CD4-positive, CD25-positive, alpha-beta regulatory T cell (primary cell): ENCODE measurements at regions not wholly inside any gene's neighbourhood (a gene's known extent, or its start where the extent isn't known, plus 50 kb on each side); places are given as distances from the start of the nearest gene placed in this dataset.

Source experiments
- ATAC-seq, 2 donors: fragments of 150-1000 bp; cut with Tn5 transposase; one replicate each; pipeline ENCODE4 v1.10.0; 2021; ENCODE audit warnings: low read depth in 2 of 2, moderate number of reproducible peaks in 2 of 2, moderate library complexity in 1 of 2
- DNase-seq, 3 donors: peaks; one replicate each; pipeline versions ENCODE4 v3.0.0 to v3.0.0-alpha.2; 2012 to 2022; ENCODE audit warnings: mixed read lengths in 1 of 3
- H3K27ac ChIP-seq: one replicate; pipeline ENCODE4 v1.7.0; 2013; ENCODE audit warnings: mild to moderate bottlenecking, low read length; ENCODE audit not compliant: insufficient read depth, poor library complexity, severe bottlenecking
- H3K27me3 ChIP-seq: one replicate; pipeline ENCODE4 v1.7.0; 2013; ENCODE audit warnings: low read length; ENCODE audit not compliant: control insufficient read depth, insufficient read depth
- H3K36me3 ChIP-seq: one replicate; pipeline ENCODE4 v1.7.0; 2013; ENCODE audit warnings: mild to moderate bottlenecking, low read length, moderate library complexity; ENCODE audit not compliant: control insufficient read depth, insufficient read depth
- H3K4me1 ChIP-seq: 2 replicates; pipeline ENCODE4 v1.7.0; 2013; ENCODE audit warnings: mild to moderate bottlenecking, low read length; ENCODE audit not compliant: insufficient read depth, control insufficient read depth, poor library complexity, severe bottlenecking
- H3K4me3 ChIP-seq: one replicate; pipeline ENCODE4 v1.7.0; 2013; ENCODE audit warnings: low read depth, mild to moderate bottlenecking, low read length, moderate library complexity
- H3K9me3 ChIP-seq, 2 experiments: 1 replicate in 1 of 2; 2 replicates in 1 of 2; pipeline ENCODE4 v1.7.0; 2013; ENCODE audit warnings: low read length in 2 of 2, mild to moderate bottlenecking in 1 of 2, moderate library complexity in 1 of 2; ENCODE audit not compliant: control insufficient read depth in 2 of 2
- H3K27ac Mint-ChIP-seq, 3 donors: one replicate each; pipeline ENCODE4 v1.8.0; 2020 to 2022; ENCODE audit warnings: mild to moderate bottlenecking in 3 of 3, mixed read lengths in 3 of 3, moderate library complexity in 2 of 3
- H3K27me3 Mint-ChIP-seq: one replicate; pipeline ENCODE4 v1.8.0; 2022; ENCODE audit warnings: mild to moderate bottlenecking, mixed read lengths
- H3K36me3 Mint-ChIP-seq: one replicate; pipeline ENCODE4 v1.8.0; 2020; ENCODE audit warnings: mixed read lengths
- H3K4me1 Mint-ChIP-seq, 4 donors: one replicate each; pipeline ENCODE4 v1.8.0; 2020 to 2022; ENCODE audit warnings: mixed read lengths in 4 of 4, mild to moderate bottlenecking in 1 of 4
- H3K4me3 Mint-ChIP-seq, 4 donors: one replicate each; pipeline ENCODE4 v1.8.0; 2020 to 2022; ENCODE audit warnings: mild to moderate bottlenecking in 4 of 4, mixed read lengths in 4 of 4, moderate library complexity in 3 of 4
- H3K9me3 Mint-ChIP-seq, 7 donors: one replicate each; pipeline ENCODE4 v1.8.0; 2020 to 2022; ENCODE audit warnings: mixed read lengths in 7 of 7, mild to moderate bottlenecking in 3 of 7, moderate library complexity in 2 of 7

GRCh38 chr5:39783756-39784421 is 359.1 kb upstream of the DAB2 start:
- H3K4me1 Mint-ChIP-seq: no peaks in the 10 kb centered on the region
- Histone ChIP-seq H3K4me1 (no peaks in the 10 kb centered on the region), H3K27ac (no peak overlapping the region), H3K36me3 (no peaks in the 10 kb centered on the region), H3K27me3 (no peaks in the 10 kb centered on the region), H3K4me3 (no peak overlapping the region), H3K9me3 (no peaks in the 10 kb centered on the region)
- ATAC-seq (no peak), DNase-seq (no peak)
- no peak overlapping the region for H3K4me3 Mint-ChIP-seq
- H3K27me3 Mint-ChIP-seq: peaks cover 9% of the 10 kb centered on the region
- no peak overlapping the region for H3K27ac Mint-ChIP-seq
- peaks cover 0 to 9% (median 4%) of the 10 kb centered on the region in 7 donors for H3K9me3 Mint-ChIP-seq
- H3K36me3 Mint-ChIP-seq: no peaks in the 10 kb centered on the region

- DNase-seq: no peak
- no peaks in the 10 kb centered on the region for H3K9me3 ChIP-seq
- Mint-ChIP-seq H3K4me1 (no peaks in the 10 kb centered on the region), H3K27ac (no peak overlapping the region), H3K4me3 (no peak overlapping the region), H3K9me3 (peaks cover 0 to 4% (median 0%) of the 10 kb centered on the region in 7 donors), H3K36me3 (no peaks in the 10 kb centered on the region), H3K27me3 (peaks cover 5% of the 10 kb centered on the region)
- no peak for ATAC-seq
- H3K27ac ChIP-seq: no peak overlapping the region
- no peak overlapping the region for H3K4me3 ChIP-seq
- H3K4me1 ChIP-seq: no peaks in the 10 kb centered on the region
- H3K27me3 ChIP-seq: no peaks in the 10 kb centered on the region
- no peaks in the 10 kb centered on the region for H3K36me3 ChIP-seq
Measured at GRCh38 chr5:39780347-39780746, 355.6 kb upstream of the DAB2 start.

GRCh38 chr5:39779831-39780230 is 355.1 kb upstream of the DAB2 start:
- H3K4me1 Mint-ChIP-seq: no peaks in the 10 kb centered on the region
- H3K27ac Mint-ChIP-seq: no peak overlapping the region
- Histone ChIP-seq H3K9me3 (no peaks in the 10 kb centered on the region), H3K4me1 (no peaks in the 10 kb centered on the region), H3K36me3 (no peaks in the 10 kb centered on the region), H3K4me3 (no peak overlapping the region), H3K27me3 (no peaks in the 10 kb centered on the region), H3K27ac (no peak overlapping the region)
- ATAC-seq (no peak), DNase-seq (no peak)
- peaks cover 5% of the 10 kb centered on the region for H3K27me3 Mint-ChIP-seq
- H3K4me3 Mint-ChIP-seq: no peak overlapping the region
- peaks cover 0 to 5% (median 0%) of the 10 kb centered on the region in 7 donors for H3K9me3 Mint-ChIP-seq
- no peaks in the 10 kb centered on the region for H3K36me3 Mint-ChIP-seq

- DNase-seq (no peak), ATAC-seq (no peak)
- Mint-ChIP-seq H3K4me3 (no peak overlapping the region), H3K36me3 (no peaks in the 10 kb centered on the region), H3K27ac (no peak overlapping the region), H3K9me3 (peaks cover 0 to 2% (median 1%) of the 10 kb centered on the region in 7 donors), H3K4me1 (no peaks in the 10 kb centered on the region), H3K27me3 (no peaks in the 10 kb centered on the region)
- H3K4me3 ChIP-seq: no peak overlapping the region
- H3K36me3 ChIP-seq: no peaks in the 10 kb centered on the region
- no peak overlapping the region for H3K27ac ChIP-seq
- H3K4me1 ChIP-seq: no peaks in the 10 kb centered on the region
- no peaks in the 10 kb centered on the region for H3K9me3 ChIP-seq
- peaks cover 2% of the 10 kb centered on the region for H3K27me3 ChIP-seq
Measured at GRCh38 chr5:39775797-39776365, 351.1 kb upstream of the DAB2 start.

- ATAC-seq (no peak), DNase-seq (no peak)
- Histone ChIP-seq H3K4me1 (no peaks in the 10 kb centered on the region), H3K4me3 (no peak overlapping the region), H3K9me3 (no peaks in the 10 kb centered on the region), H3K27ac (no peak overlapping the region), H3K27me3 (peaks cover 2% of the 10 kb centered on the region), H3K36me3 (no peaks in the 10 kb centered on the region)
- no peaks in the 10 kb centered on the region for H3K27me3 Mint-ChIP-seq
- no peak overlapping the region for H3K4me3 Mint-ChIP-seq
- peaks cover 0 to 4% (median 1%) of the 10 kb centered on the region in 7 donors for H3K9me3 Mint-ChIP-seq
- no peaks in the 10 kb centered on the region for H3K36me3 Mint-ChIP-seq
- H3K27ac Mint-ChIP-seq: no peak overlapping the region
- H3K4me1 Mint-ChIP-seq: no peaks in the 10 kb centered on the region
Measured at GRCh38 chr5:39775086-39775796, 350.5 kb upstream of the DAB2 start.

- no peaks in the 10 kb centered on the region for H3K36me3 ChIP-seq
- no peak for ATAC-seq
- H3K4me1 Mint-ChIP-seq: no peaks in the 10 kb centered on the region
- H3K27ac Mint-ChIP-seq: no peak overlapping the region
- H3K27me3 Mint-ChIP-seq: peaks cover 1% of the 10 kb centered on the region
- H3K9me3 ChIP-seq: no peaks in the 10 kb centered on the region
- H3K36me3 Mint-ChIP-seq: no peaks in the 10 kb centered on the region
- H3K27ac ChIP-seq: no peak overlapping the region
- H3K9me3 Mint-ChIP-seq: peaks cover 0 to 4% (median 1%) of the 10 kb centered on the region in 7 donors
- peaks cover 2% of the 10 kb centered on the region for H3K27me3 ChIP-seq
- no peak overlapping the region for H3K4me3 ChIP-seq
- no peak for DNase-seq
- no peak overlapping the region for H3K4me3 Mint-ChIP-seq
- no peaks in the 10 kb centered on the region for H3K4me1 ChIP-seq
Measured at GRCh38 chr5:39774605-39775004, 349.8 kb upstream of the DAB2 start.

GRCh38 chr5:39772307-39772706 is 347.5 kb upstream of the DAB2 start:
- Histone ChIP-seq H3K4me3 (no peak overlapping the region), H3K27me3 (peaks cover 2% of the 10 kb centered on the region), H3K27ac (no peak overlapping the region), H3K36me3 (no peaks in the 10 kb centered on the region), H3K9me3 (no peaks in the 10 kb centered on the region), H3K4me1 (no peaks in the 10 kb centered on the region)
- Mint-ChIP-seq H3K27me3 (peaks cover 5% of the 10 kb centered on the region), H3K9me3 (peaks cover 0 to 4% (median 0%) of the 10 kb centered on the region in 7 donors), H3K36me3 (no peaks in the 10 kb centered on the region), H3K4me1 (no peaks in the 10 kb centered on the region), H3K4me3 (no peak overlapping the region), H3K27ac (no peak overlapping the region)
- DNase-seq: no peak
- no peak for ATAC-seq
